ENCODE measurements at regions not wholly inside any gene's neighbourhood (a gene's known extent, or its start where the extent isn't known, plus 50 kb on each side); places are given as distances from the start of the nearest gene placed in this dataset.

GRCh38 chr1:186768906-186769305 lies 59.8 kb upstream of the PLA2G4A start:
- TF ChIP-seq ZNF567 (CRISPR knock-in tag; IDR thresholded peaks at IDR 0.05; ENCODE audit: borderline replicate concordance) (no peak), THAP8 (CRISPR knock-in tag; IDR thresholded peaks at IDR 0.05; ENCODE audit: borderline replicate concordance) (no peak), CREBL2 (CRISPR knock-in tag; IDR thresholded peaks at IDR 0.05; ENCODE audit: borderline replicate concordance) (no peak), BHLHE40 (IDR thresholded peaks at IDR 0.05; ENCODE audit: low read length) (no peak), ZNF761 (CRISPR knock-in tag; conservative IDR thresholded peaks at IDR 0.05) (no peak)
- ChIA-PET CTCF (ENCODE audit: low intra/inter-chr PET ratio, low total read pairs) (no interaction called here), POLR2A (no interaction called here)
- H3K36me3 ChIP-seq (replicated peaks in 1 of 2; ENCODE audit: control insufficient read depth in 1 of 2, insufficient read depth in 2 of 2, low read length in 2 of 2): no peaks in the 10 kb centered on the region
- in situ Hi-C loops (cut with HindIII; ENCODE audit: extremely low pct_ligation_motif_present, low pct_unique_long_range_greater_than_20kb) (no loop called here), intact Hi-C loops (cut with micrococcal nuclease; ENCODE audit: unreplicated experiment) (no loop called here)
- DNase-seq (ENCODE audit: low spot score): no peak
- no peaks in the 10 kb centered on the region for H3K9me3 ChIP-seq (ENCODE audit: low read length)
- no peak for ATAC-seq
- H3K79me2 ChIP-seq (ENCODE audit: insufficient read depth, low read length): no peaks in the 10 kb centered on the region
- H3K4me3 ChIP-seq (replicated peaks in 1 of 3; ENCODE audit: insufficient read depth in 1 of 3, low read depth in 2 of 3, low read length in 3 of 3): no peak overlapping the region
- H4K20me1 ChIP-seq (ENCODE audit: insufficient read depth, low read length): no peaks in the 10 kb centered on the region
- H2AFZ ChIP-seq (ENCODE audit: low read length): no peak overlapping the region
- H3K4me2 ChIP-seq (ENCODE audit: low read depth, low read length): no peak overlapping the region
- H3K27ac ChIP-seq (ENCODE audit: extremely low read length, insufficient read depth, low read length): no peak overlapping the region
- H3K4me1 ChIP-seq (ENCODE audit: insufficient read depth, low read length): no peaks in the 10 kb centered on the region
- H3K27me3 ChIP-seq (ENCODE audit: control insufficient read depth in 1 of 2, insufficient read depth in 2 of 2, low read length in 2 of 2): no peaks in the 10 kb centered on the region
- no peak overlapping the region for H3K9ac ChIP-seq (ENCODE audit: insufficient read depth, low read depth, low read length)
- FAIRE-seq: no peak
- BruUV-seq (replicated peaks): no TSS peak

- in situ Hi-C loops (cut with HindIII; ENCODE audit: extremely low pct_ligation_motif_present, low pct_unique_long_range_greater_than_20kb) (no loop called here), intact Hi-C loops (cut with micrococcal nuclease; ENCODE audit: unreplicated experiment) (no loop called here)
- BruUV-seq (replicated peaks): no TSS peak
- H3K4me1 ChIP-seq (ENCODE audit: insufficient read depth, low read length): no peaks in the 10 kb centered on the region
- ChIA-PET CTCF (ENCODE audit: low intra/inter-chr PET ratio, low total read pairs) (no interaction called here), POLR2A (no interaction called here)
- H3K36me3 ChIP-seq (replicated peaks in 1 of 2; ENCODE audit: control insufficient read depth in 1 of 2, insufficient read depth in 2 of 2, low read length in 2 of 2): no peaks in the 10 kb centered on the region
- no peaks in the 10 kb centered on the region; the same call in 1 of the 2 replicates for H4K20me1 ChIP-seq (ENCODE audit: insufficient read depth, low read length)
- no peaks in the 10 kb centered on the region for H3K9me3 ChIP-seq (ENCODE audit: low read length)
- ATAC-seq (no peak), FAIRE-seq (no peak), DNase-seq (ENCODE audit: low spot score) (no peak)
- no peak overlapping the region for H3K27ac ChIP-seq (ENCODE audit: extremely low read length, insufficient read depth, low read length)
- no peaks in the 10 kb centered on the region for H3K27me3 ChIP-seq (ENCODE audit: control insufficient read depth in 1 of 2, insufficient read depth in 2 of 2, low read length in 2 of 2)
- no peak overlapping the region for H2AFZ ChIP-seq (ENCODE audit: low read length)
- no peak for TF ChIP-seq ATM (IDR thresholded peaks at IDR 0.05; ENCODE audit: borderline replicate concordance)
- no peak for TF ChIP-seq MBD4 (IDR thresholded peaks at IDR 0.05; ENCODE audit: borderline replicate concordance, low read length)
- no peak for TF ChIP-seq ZNF660 (CRISPR knock-in tag; IDR thresholded peaks at IDR 0.05; ENCODE audit: borderline replicate concordance, low read depth)
- no peak for TF ChIP-seq SNAPC4 (CRISPR knock-in tag; IDR thresholded peaks at IDR 0.05)
- TF ChIP-seq TEAD3 (CRISPR knock-in tag; optimal IDR thresholded peaks at IDR 0.05; ENCODE audit: borderline replicate concordance): no peak
- TF ChIP-seq THAP11 (CRISPR knock-in tag; IDR thresholded peaks at IDR 0.05): no peak
- TF ChIP-seq LBX2 (CRISPR knock-in tag; IDR thresholded peaks at IDR 0.05; ENCODE audit: borderline replicate concordance): no peak
- no peak for TF ChIP-seq ZNF841 (CRISPR knock-in tag; IDR thresholded peaks at IDR 0.05; ENCODE audit: borderline replicate concordance)
- TF ChIP-seq MXI1 (IDR thresholded peaks at IDR 0.05; ENCODE audit: borderline replicate concordance, low read depth, low read length): no peak
- H3K4me2 ChIP-seq (ENCODE audit: low read depth, low read length): no peak overlapping the region
- no peaks in the 10 kb centered on the region for H3K79me2 ChIP-seq (ENCODE audit: insufficient read depth, low read length)
- H3K9ac ChIP-seq (ENCODE audit: insufficient read depth, low read depth, low read length): no peak overlapping the region
- no peak overlapping the region for H3K4me3 ChIP-seq (replicated peaks in 1 of 3; ENCODE audit: insufficient read depth in 1 of 3, low read depth in 2 of 3, low read length in 3 of 3)
- 88% methylated on average over 1 of the region's 1 CpG for WGBS (ENCODE audit: low lambda C conversion rate)
Measured at GRCh38 chr1:186765446-186765845, 63.3 kb upstream of the PLA2G4A start.
